Transverse colon (tissue), 3 donors: ENCODE measurements at regions not wholly inside any gene's neighbourhood (a gene's known extent, or its start where the extent isn't known, plus 50 kb on each side); places are given as distances from the start of the nearest gene placed in this dataset.

Source experiments
- CTCF ChIP-seq, 5 experiments: fragments of 200-600 bp in 3 of 5; fragments of 450-650 bp in 2 of 5; sonication (generic) in 3 of 5; IDR thresholded peaks; 1 replicate in 2 of 5; 2 replicates in 3 of 5; pipeline ENCODE4 v1.5.1; 2016 to 2017; ENCODE audit warnings: antibody characterized with exemption in 5 of 5, inconsistent platforms in 3 of 5, mild to moderate bottlenecking in 2 of 5, moderate library complexity in 1 of 5
- EP300 ChIP-seq: sonication (generic); formaldehyde crosslinking; IDR thresholded peaks from one replicate; pipeline ENCODE4 v1.6.1; 2017; ENCODE audit warnings: antibody characterized with exemption, low read depth
- POLR2A ChIP-seq: fragments of 450-650 bp; IDR thresholded peaks from one replicate; pipeline ENCODE4 v1.6.1; 2016; ENCODE audit warnings: antibody characterized with exemption, mild to moderate bottlenecking, moderate library complexity

GRCh38 chr16:72243621-72244020 lies 71.7 kb upstream of the PMFBP1 start:
- no peak for TF ChIP-seq CTCF (IDR thresholded peaks at IDR 0.05)
- no peak for TF ChIP-seq POLR2A
- no peak for TF ChIP-seq EP300
